SH-SY5Y (cell line): ENCODE measurements at regions not wholly inside any gene's neighbourhood (a gene's known extent, or its start where the extent isn't known, plus 50 kb on each side); places are given as distances from the start of the nearest gene placed in this dataset.

Experiments
- GATA2 ChIP-seq: IDR thresholded peaks from 2 replicates; pipeline ENCODE4 v1.6.1; 2011; ENCODE audit warnings: mild to moderate bottlenecking, low read depth, low read length
- GATA3 ChIP-seq: IDR thresholded peaks from 2 replicates; pipeline ENCODE4 v1.6.1; 2011; ENCODE audit warnings: low read depth, mild to moderate bottlenecking, low read length, moderate library complexity

DNA sequence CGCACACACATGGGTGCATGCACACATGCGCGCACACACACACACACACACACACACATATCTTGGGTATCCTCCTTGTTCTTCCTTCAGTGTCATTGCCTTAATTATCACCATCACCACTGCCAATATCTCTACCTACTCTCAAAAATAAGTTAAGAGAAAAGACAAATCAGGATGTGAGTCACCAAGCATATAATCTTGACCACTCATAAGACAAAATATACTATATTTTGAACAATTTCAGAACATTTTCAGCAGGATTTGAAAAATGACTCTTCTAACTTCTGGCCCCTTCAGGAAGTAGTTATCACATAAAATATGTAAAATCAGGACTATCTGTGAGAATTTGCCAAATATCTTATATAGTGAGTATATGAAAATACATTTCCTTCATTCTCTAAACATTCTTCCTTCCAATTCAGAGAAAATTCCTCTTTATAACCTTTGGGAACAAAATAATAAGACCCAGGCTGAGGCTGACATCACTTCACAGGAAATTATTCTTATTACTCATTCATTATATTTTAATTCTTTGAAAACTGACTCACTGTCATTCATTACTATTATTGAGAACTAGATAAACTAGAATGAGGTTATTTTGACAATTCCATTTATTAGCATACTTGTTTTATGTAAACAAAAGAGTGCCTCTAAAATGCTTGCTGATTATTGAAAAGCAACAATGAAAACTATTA is 772.0 kb upstream of the ACO1 start:
- TF ChIP-seq GATA2 (no peak), GATA3 (no peak)

DNA sequence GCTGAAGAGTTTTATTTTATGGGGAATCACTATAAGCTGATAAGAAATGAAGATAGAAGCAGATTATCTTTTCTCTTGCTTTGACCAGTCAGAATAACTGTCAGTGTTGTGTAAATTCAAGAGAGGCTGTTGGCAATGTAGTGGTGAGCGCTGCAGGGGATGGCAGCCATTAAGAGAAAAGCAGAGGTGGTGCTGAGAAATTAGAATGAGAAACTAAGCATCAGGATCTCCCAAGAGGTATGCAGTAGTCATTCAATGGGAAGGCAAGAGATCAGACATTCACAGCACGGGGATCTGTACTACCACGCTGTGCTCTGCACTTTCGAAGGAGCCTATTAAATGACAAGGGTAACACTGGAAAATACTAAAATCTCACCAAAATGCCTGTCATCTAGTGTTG is 768.5 kb upstream of the ACO1 start:
- TF ChIP-seq GATA2, result no peak
- no peak for TF ChIP-seq GATA3

DNA sequence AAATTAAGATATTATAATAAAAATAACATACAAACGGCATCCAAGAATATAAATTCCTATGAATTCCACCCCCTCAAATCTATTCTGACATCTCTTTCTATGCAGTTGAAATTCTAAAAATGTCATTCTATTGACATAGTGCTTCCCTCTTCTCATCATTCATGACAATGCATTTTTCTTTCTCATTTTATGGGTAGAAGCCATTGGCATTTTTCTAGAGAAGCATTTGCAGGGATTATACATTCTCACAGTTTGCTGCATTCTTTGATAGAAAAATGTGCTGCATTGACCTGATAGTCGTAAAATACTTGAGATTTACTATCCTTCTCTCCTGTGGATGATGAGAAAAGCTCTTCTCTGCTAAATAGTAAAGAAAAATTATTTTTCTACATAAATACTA is 760.9 kb upstream of the ACO1 start:
- TF ChIP-seq GATA2, result no peak
- no peak for TF ChIP-seq GATA3

DNA sequence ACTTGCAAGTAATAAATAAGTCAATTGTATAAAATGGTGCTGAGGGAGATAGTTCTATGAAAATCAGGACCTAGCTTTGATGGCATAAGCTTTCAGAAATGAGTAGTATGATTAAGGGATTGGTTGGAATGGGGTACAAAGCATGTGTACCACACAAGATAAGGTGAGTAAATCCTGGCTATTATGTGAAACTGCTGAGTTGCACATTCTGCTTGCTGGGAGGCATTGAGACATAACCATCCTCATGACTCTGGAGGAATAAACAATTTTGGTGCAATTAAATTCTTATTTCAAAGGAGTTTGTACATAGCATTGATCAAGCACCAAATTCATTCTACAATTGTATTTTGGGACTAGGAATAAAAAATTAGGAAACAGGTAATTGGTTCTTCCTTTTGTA is 755.2 kb upstream of the ACO1 start:
- TF ChIP-seq GATA2, result no peak
- no peak for TF ChIP-seq GATA3

DNA sequence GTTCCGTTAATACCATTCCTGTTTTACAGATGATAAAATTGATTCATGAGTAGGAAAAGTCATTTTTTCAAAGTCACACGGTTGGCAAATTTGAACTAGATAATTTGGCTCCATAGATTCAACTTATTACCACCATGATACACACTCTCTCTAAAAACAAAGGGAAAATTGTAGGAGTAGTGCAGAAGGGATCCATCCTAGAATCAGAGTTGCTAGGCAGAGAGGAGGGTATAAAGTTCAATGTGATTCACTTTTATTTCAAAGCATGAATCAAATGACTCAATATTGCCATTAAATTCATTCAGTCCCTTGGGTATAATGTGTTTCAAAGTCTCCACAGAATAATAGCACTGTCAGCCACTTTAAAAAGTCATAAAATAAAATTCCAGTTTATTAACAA is 747.2 kb upstream of the ACO1 start:
- no peak for TF ChIP-seq GATA2
- TF ChIP-seq GATA3, result no peak

DNA sequence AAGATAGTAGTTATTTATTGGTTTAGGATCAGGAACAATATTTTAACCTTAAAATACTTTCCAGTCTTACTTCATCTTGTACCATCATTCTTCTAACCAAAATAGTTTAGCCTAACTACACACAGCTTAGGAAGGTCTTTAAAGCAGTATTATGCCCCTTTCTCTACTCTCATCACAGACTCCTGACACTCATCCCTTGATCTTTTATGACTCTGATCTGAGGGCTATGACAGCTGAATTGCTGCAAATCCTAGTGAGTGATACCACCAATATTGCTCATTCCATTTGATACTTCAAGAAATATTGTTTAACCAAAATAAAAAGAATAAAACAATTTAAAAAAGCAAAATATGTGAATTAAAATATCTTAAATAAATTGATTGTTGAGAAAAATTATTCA is 746.6 kb upstream of the ACO1 start:
- TF ChIP-seq GATA3 (no peak), GATA2 (no peak)

DNA sequence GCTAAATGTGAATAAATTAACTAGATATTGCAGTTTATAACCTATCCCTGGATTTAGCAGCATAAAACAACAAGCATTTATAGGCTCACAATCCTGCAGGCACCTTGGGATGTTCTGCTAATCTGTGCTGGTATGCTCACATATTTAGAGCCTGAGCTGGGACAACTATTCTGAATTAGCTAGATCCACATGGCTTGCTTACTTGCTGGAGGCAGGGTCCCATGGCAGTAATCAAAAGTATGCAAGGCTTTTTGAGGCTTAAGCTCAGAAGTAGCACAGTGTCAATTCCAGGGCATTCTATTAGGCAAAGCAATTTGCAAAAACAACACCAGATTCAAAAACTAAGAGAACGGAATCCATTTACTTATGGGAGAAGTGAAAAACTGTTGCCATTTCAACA is 745.0 kb upstream of the ACO1 start:
- TF ChIP-seq GATA3 (no peak), GATA2 (no peak)

DNA sequence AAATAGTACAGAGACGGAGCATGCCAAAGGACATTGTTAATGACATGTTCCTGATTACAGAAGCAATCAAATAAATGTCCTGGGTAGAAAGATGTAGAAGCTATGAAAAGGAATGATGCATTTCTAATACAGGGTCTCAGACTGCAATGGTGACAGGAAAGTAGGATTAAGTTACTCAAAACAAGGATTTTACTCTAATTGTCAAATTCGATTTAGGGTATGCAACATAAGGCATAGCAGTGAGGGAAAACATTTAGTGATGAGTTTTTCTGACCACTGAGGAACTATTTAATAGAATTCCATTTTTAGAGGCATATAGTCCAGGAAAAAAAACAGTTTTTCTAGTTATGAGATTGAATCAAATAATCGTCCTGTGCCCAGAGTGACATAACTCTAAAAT is 715.1 kb upstream of the ACO1 start:
- TF ChIP-seq GATA3, result no peak
- TF ChIP-seq GATA2, result no peak

DNA sequence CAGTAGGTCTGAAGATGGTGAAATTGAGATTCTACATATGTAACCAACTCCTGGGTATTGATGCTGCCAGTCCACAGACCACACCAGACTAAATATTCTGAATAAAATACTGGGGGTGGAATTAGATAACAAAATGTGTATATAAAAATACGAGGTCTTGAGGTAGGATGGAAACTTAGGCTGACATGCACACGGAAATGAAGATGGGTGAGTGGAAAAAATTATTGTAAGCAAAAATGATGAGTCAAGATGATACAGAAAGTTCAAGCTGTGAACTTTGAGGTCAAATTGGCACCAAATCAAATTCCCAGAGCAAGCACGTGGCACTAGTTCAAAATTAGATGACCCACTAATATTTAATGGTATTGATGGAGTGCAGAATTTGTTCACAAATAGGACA is 713.4 kb upstream of the ACO1 start:
- TF ChIP-seq GATA2, result no peak

DNA sequence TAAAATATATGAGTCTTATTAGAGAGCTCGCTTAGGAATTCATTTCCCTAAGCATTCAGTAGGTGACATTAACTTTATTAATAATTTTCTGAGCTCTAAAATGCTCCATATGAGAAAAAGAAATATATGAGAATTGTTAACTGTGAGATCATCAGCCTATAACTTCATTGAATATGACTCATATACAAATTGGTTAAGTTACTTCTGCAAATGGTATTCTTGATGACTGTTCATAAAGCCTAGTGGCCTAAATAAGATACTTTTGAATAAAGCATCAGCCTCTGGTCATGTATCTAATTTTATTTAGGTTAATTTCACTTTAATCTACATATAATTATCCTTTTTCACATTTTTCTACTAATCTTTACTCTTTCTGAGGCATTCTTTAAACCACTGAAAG is 710.2 kb upstream of the ACO1 start:
- no peak for TF ChIP-seq GATA3
- no peak for TF ChIP-seq GATA2

DNA sequence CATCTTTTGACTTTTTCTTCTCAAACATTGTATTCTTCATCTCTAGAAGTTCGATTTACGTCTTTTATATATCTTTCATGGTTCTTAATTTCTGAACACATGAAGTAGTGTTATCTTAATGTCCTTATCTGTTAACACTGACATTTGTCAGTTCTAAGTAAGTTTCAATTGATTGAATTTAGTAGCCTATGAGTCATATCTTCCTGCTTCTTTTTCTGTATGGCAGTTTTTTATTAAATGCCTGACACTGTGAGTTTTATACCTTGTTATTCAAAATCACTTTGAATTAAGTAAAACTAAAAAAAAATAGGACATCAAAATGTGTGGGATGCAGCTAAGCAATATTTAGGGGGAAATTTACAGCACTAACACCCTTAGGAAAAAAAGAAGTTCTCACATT is 707.0 kb upstream of the ACO1 start:
- TF ChIP-seq GATA2, result no peak
- no peak for TF ChIP-seq GATA3

DNA sequence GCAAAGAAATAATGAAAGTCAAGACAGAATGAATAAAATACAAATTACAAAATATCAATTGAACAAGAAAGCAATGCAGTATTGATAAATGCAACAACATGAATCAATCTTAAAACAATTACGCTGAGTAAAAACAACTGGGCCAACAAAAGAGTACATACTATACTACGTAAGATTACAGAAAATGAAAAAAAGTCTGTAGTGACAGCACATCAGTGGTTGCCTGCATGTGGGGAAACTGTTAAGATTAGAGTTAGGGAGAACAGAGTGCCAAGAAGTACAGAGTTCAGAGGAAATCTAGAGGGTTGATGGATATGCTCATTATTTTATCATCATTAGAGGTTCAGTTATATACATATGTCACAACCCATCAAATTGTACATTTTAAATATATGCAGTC is 706.6 kb upstream of the ACO1 start:
- TF ChIP-seq GATA2, result no peak
- no peak for TF ChIP-seq GATA3

DNA sequence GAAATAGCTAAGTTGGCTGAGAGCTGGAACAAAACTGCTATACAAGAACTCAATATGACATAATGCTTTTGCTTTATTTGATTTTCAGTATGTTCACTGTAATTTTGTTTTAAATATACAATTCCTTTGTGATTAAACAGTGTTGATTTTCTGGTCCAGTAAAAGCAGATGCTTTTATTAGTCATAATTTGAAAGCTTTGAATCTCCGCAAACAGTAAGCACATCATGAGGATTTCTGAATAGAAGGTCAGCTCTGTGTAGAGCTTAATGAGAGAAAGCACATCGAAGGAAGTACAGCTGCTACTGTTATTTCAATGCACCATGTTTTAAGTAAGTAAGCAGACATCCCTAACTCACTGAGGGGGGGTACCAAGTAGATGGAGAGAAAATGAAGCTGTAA is 701.3 kb upstream of the ACO1 start:
- TF ChIP-seq GATA2 (no peak), GATA3 (no peak)

DNA sequence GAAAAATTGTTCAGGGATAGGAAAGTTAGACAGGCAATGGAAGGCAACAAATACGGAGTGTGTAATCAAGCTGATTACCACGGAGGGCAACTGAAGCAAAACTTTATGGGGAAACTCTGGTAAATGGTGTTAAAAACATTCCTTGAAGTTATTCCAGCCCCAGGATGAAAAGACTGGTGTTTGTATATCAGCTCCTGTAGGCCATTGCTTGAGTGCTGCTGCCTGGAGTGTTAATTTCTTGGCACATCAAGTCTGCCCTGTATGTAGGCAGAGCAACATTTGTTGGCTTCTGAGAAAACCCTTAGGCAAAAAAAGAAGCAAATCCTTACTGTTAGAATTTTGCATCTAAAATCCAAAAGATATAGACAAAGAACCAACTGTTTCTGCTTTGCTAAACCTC is 686.5 kb upstream of the ACO1 start:
- TF ChIP-seq GATA2 (no peak), GATA3 (no peak)

DNA sequence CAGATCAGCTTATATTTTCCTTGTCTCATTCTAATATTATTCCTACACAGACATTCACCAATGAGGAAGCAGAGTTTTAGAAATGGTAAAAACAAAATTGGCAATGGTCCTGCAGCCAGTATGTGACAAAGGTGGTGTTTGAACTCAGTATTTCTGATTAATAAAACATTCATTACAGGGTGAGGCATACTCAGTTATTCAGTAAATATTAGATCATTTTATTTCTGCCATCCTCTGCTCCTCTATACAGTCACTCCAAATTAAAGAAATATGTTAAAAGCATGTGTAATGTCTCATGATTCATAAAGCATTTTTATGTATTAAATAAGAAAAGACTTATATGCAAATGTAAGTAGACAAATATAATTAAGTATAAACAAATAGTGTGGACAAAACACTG is 684.6 kb upstream of the ACO1 start:
- TF ChIP-seq GATA3 (no peak), GATA2 (no peak)

DNA sequence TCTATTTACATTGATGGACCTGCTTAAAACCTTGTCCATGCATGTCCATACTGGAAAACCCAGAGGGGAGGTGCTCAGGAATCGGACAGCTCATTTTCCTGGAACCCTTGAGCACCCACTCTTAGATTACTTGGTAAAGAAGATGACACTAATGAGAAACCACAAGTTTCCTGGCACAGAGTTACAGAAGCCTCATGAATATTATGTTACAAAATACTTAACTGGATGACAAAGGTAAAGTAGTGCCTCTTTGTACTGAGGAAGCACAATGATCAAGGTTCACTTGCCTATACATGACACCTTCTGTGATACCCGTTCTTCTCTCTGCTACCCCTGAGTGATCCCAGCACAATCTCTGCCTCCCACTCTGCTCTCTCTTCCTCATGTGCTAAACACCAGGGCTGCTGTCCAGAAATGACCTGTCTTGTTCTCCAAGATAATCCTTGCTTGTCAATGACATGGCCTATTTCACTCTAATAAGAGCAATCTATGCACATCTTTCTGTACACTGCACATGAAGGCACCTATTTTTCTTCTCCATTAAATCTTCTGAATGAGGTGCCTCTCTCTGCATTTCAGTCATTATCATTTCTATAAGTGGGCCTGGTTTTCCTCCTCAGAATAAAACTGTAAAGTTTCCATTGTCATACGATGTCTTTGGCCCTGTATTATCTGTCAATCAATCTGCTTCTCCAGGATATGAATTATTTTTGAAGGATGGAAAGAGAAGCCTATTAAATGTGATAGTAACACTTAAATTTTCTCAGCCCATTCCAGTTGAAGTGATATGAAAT is 684.0 kb upstream of the ACO1 start:
- TF ChIP-seq GATA3 (no peak), GATA2 (no peak)

DNA sequence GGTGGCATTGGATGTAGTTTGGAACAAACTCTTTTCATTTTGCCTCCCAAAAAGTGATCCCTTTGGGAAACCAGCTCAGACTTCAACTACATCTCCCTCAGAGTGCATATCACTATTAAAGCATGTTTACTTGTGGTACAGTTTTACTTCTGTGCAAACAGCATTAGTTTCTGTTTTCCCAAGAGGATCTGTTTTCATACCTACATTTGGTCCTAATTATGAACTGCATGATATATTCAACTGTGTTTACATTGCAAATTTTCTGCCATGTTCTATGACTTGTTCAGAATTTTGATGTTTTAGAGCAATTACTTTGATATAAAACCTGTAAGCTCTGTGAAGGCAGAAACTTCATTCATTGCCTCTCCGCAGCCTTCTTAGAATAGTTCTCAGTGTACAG is 681.5 kb upstream of the ACO1 start:
- no peak for TF ChIP-seq GATA3
- no peak for TF ChIP-seq GATA2
